HK-2 (cell line): ENCODE measurements at regions not wholly inside any gene's neighbourhood (a gene's known extent, or its start where the extent isn't known, plus 50 kb on each side); places are given as distances from the start of the nearest gene placed in this dataset.
"Not testable (repeated sequence)": the region's sequence is repeated elsewhere in the genome, so short reads cannot be mapped to it uniquely, and the experiment has no call there.

Experiments
- DNase-seq: peaks from one replicate; pipeline ENCODE4 v3.0.0-alpha.2; 2018; ENCODE audit not compliant: unreplicated experiment

GRCh38 chr7:124152859-124153692, 120.2 kb upstream of the TMEM229A start:
- no peak for DNase-seq

GRCh38 chr7:124137664-124138063, 104.8 kb upstream of the TMEM229A start:
- no peak for DNase-seq

- no peak for DNase-seq
Measured at GRCh38 chr7:124124201-124124600, 91.3 kb upstream of the TMEM229A start.

- no peak for DNase-seq
Measured at GRCh38 chr7:124120911-124121310, 88.0 kb upstream of the TMEM229A start.

- DNase-seq: no peak
Measured at GRCh38 chr7:124113045-124113444, 80.2 kb upstream of the TMEM229A start.

- no peak for DNase-seq
Measured at GRCh38 chr7:124106575-124106974, 73.7 kb upstream of the TMEM229A start.

- DNase-seq: no peak
Measured at GRCh38 chr7:124101173-124101768, 68.4 kb upstream of the TMEM229A start.

GRCh38 chr7:124100190-124100589, 67.3 kb upstream of the TMEM229A start:
- no peak for DNase-seq

GRCh38 chr7:124099585-124099984, 66.7 kb upstream of the TMEM229A start:
- DNase-seq: not testable (repeated sequence)

- no peak for DNase-seq
Measured at GRCh38 chr7:124089621-124090020, 56.8 kb upstream of the TMEM229A start.

- DNase-seq: no peak
Measured at GRCh38 chr7:124088590-124088989, 55.7 kb upstream of the TMEM229A start.

GRCh38 chr7:124086843-124087242, 54.0 kb upstream of the TMEM229A start:
- DNase-seq: no peak

- DNase-seq: no peak
Measured at GRCh38 chr7:124085179-124085578, 52.3 kb upstream of the TMEM229A start.

GRCh38 chr7:124084024-124084423, 51.2 kb upstream of the TMEM229A start:
- no peak for DNase-seq
